GM12891 (cell line): ENCODE measurements at regions not wholly inside any gene's neighbourhood (a gene's known extent, or its start where the extent isn't known, plus 50 kb on each side); places are given as distances from the start of the nearest gene placed in this dataset.

Source experiments
- POLR2A ChIP-seq: IDR thresholded peaks from 2 replicates; pipeline ENCODE4 v1.6.1; 2011; ENCODE audit warnings: low read depth, low read length, control low read depth
- SPI1 ChIP-seq: IDR thresholded peaks from 2 replicates; pipeline ENCODE4 v1.6.1; 2011; ENCODE audit warnings: low read depth, low read length, control low read depth

DNA sequence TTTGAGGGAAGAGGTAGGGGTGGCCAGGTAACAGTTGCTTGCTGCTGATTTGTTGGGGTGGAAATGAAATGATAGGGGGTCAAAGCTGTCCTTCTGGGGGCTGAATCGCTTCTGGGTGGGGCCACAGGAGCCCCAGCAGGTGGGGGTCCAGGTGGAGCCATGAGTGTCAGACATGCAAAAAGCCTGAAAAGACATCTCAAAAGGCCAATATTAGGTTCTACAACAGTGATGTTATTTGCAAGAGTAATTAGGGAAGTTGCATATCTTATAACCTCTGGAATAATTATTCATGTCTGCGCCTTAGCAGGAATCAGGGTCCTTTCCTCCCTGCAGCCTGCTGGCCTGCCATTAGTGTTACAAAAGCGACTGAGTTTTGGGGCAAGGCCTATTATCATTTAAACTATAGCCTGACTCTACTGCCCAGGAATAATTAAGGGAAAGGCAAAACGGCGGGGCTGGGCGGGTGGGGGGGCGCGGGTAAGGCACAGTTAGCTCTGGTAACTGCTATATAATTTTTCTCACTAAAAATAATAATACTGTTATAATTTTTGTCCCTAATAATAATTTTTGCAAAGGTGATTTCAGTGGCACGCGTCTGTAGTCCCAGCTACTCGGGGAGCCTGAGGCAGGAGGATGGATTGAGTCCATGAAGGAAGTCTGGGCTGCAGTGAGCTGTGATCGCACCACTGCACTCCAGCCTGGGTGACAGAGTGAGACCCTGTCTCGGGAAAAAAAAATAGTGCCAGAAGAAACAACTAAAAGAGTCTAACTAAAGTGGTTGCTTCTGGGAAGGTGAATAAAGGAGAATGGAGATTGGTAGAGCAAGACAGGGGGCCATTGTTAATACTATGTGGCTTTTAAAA is 145.7 kb downstream of the MAGEB17 start:
- no peak for TF ChIP-seq POLR2A
- no peak for TF ChIP-seq SPI1
